Stimulated activated CD4-positive, alpha-beta T cell treated with anti-CD3 and anti-CD28 coated beads, Interleukin-2, amount 100 ng/mL, for 24 hours (primary cell): ENCODE measurements at regions not wholly inside any gene's neighbourhood (a gene's known extent, or its start where the extent isn't known, plus 50 kb on each side); places are given as distances from the start of the nearest gene placed in this dataset.
"Not testable (repeated sequence)": the region's sequence is repeated elsewhere in the genome, so short reads cannot be mapped to it uniquely, and the experiment has no call there.

Experiments
- DNase-seq, 2 donors: peaks; one replicate each; pipeline ENCODE4 v3.0.0-alpha.2; 2020

GRCh38 chr20:5386846-5387245, 70.1 kb upstream of the PROKR2 start:
- not testable (repeated sequence) for DNase-seq

GRCh38 chr20:5381527-5381926, 64.8 kb upstream of the PROKR2 start:
- DNase-seq: not testable (repeated sequence)

- DNase-seq: no peak
Measured at GRCh38 chr20:5377484-5377883, 60.7 kb upstream of the PROKR2 start.

- no peak for DNase-seq
Measured at GRCh38 chr20:5376228-5376627, 59.5 kb upstream of the PROKR2 start.

GRCh38 chr20:5374171-5374570, 57.4 kb upstream of the PROKR2 start:
- no peak for DNase-seq

DNA sequence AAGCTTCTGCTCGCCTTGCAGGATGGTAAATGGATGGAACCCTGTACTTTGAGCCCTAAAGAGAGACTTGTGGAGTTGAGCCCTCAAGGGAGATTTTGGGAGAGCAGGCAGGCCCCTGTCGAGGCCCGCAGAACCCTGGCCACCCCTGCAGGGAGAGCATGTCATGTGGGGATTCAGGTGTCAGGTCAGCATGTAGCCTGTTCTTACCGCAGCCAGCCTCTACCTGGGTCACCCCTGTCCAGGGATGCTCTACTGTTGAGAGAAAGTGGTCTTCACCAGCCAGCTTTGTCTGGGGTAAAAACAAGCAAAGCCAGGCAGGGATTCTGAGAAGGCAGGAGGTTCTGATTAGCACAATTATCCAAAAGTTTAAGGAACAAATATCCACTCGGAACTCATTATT, 55.6 kb upstream of the PROKR2 start:
- no peak for DNase-seq

GRCh38 chr20:5369629-5370028, 52.9 kb upstream of the PROKR2 start:
- DNase-seq: peak in 1 of 2 donors; percentile 20
